ENCODE measurements at regions not wholly inside any gene's neighbourhood (a gene's known extent, or its start where the extent isn't known, plus 50 kb on each side); places are given as distances from the start of the nearest gene placed in this dataset.

- TF ChIP-seq EP300 (IDR thresholded peaks at IDR 0.05) (no peak), POLR2A (IDR thresholded peaks at IDR 0.05) (no peak)
These were observed 310.3 kb downstream of the TRIM36 start for GRCh38 chr5:114859438-114859735.
